ENCODE measurements at regions not wholly inside any gene's neighbourhood (a gene's known extent, or its start where the extent isn't known, plus 50 kb on each side); places are given as distances from the start of the nearest gene placed in this dataset.

GRCh38 chr11:15905366-15906104 lies 450.8 kb downstream of the SOX6 start:
- TF ChIP-seq POLR2AphosphoS5 (IDR thresholded peaks at IDR 0.05) = no peak
- TF ChIP-seq CTCF (IDR thresholded peaks at IDR 0.05) = no peak
- no peak for TF ChIP-seq POLR2A (IDR thresholded peaks at IDR 0.05)
- TF ChIP-seq EP300 (IDR thresholded peaks at IDR 0.05) = no peak
